Vagina (tissue), 2 donors: ENCODE measurements at regions not wholly inside any gene's neighbourhood (a gene's known extent, or its start where the extent isn't known, plus 50 kb on each side); places are given as distances from the start of the nearest gene placed in this dataset.

Experiments used
- DNase-seq, 2 donors: peaks; one replicate each; pipeline ENCODE4 v3.0.0-alpha.2; 2017; ENCODE audit errors: extremely low spot score in 2 of 2
- H3K27ac ChIP-seq: fragments of 200-600 bp; sonication (generic); one replicate; pipeline ENCODE4 v1.5.1; 2019
- H3K27me3 ChIP-seq: fragments of 200-600 bp; sonication (generic); one replicate; pipeline ENCODE4 v1.5.1; 2019
- H3K36me3 ChIP-seq, 2 donors: fragments of 200-600 bp; sonication (generic); one replicate each; pipeline ENCODE4 v1.5.1; 2017 to 2019
- H3K4me1 ChIP-seq: fragments of 200-600 bp; sonication (generic); one replicate; pipeline ENCODE4 v1.5.1; 2019
- H3K4me3 ChIP-seq, 2 donors: fragments of 200-600 bp; sonication (generic); 1 replicate in 1 of 2; 2 replicates in 1 of 2; pipeline ENCODE4 v1.5.1; 2016 to 2019
- H3K9me3 ChIP-seq: fragments of 200-600 bp; sonication (generic); one replicate; pipeline ENCODE4 v1.5.1; 2019
- CTCF ChIP-seq, 3 experiments: fragments of 450-650 bp in 2 of 3; fragments of 200-600 bp in 1 of 3; sonication (generic) in 1 of 3; IDR thresholded peaks; one replicate each; pipeline ENCODE4 v1.5.1; 2017 to 2019; ENCODE audit warnings: antibody characterized with exemption in 3 of 3, mild to moderate bottlenecking in 2 of 3, moderate library complexity in 2 of 3
- POLR2A ChIP-seq, 2 donors: fragments of 450-650 bp; IDR thresholded peaks; one replicate each; pipeline ENCODE4 v1.6.1; 2017; ENCODE audit warnings: antibody characterized with exemption in 2 of 2, mild to moderate bottlenecking in 2 of 2, moderate library complexity in 2 of 2
- POLR2AphosphoS5 ChIP-seq, 2 donors: sonication (generic); formaldehyde crosslinking; IDR thresholded peaks; one replicate each; pipeline ENCODE4 v1.9.0; 2017; ENCODE audit warnings: antibody characterized with exemption in 2 of 2, mild to moderate bottlenecking in 2 of 2, low read depth in 1 of 2; ENCODE audit not compliant: insufficient read depth in 1 of 2
- intact Hi-C: fragments of 100-400 bp; cut with DNase I; formaldehyde crosslinking; loops from one replicate; pipeline ENCODE4 v1.15.1; 2023

- intact Hi-C loops, result no loop called here
- H3K4me1 ChIP-seq, result no peaks in the 10 kb centered on the region
- no peaks in the 10 kb centered on the region for H3K27me3 ChIP-seq
- no peaks in the 10 kb centered on the region for H3K36me3 ChIP-seq
- TF ChIP-seq POLR2AphosphoS5 (IDR thresholded peaks at IDR 0.05; ENCODE audit: insufficient read depth in 1 of 2, low read depth in 1 of 2), result no peak
- TF ChIP-seq CTCF (IDR thresholded peaks at IDR 0.05), result no peak
- TF ChIP-seq POLR2A (IDR thresholded peaks at IDR 0.05), result no peak
- no peak for DNase-seq
- H3K9me3 ChIP-seq, result no peaks in the 10 kb centered on the region
- no peak overlapping the region for H3K27ac ChIP-seq
- no peak overlapping the region for H3K4me3 ChIP-seq
Observed at GRCh38 chr20:60628749-60629148, 623.3 kb upstream of the CDH4 start.

- DNase-seq, result peak in 1 of 2 donors; percentile 52
- no peaks in the 10 kb centered on the region for H3K9me3 ChIP-seq
- no peaks in the 10 kb centered on the region for H3K36me3 ChIP-seq
- H3K27me3 ChIP-seq, result no peaks in the 10 kb centered on the region
- no peaks in the 10 kb centered on the region for H3K4me1 ChIP-seq
- H3K4me3 ChIP-seq, result no peak overlapping the region
- TF ChIP-seq CTCF (IDR thresholded peaks at IDR 0.05) (no peak), POLR2AphosphoS5 (IDR thresholded peaks at IDR 0.05; ENCODE audit: insufficient read depth in 1 of 2, low read depth in 1 of 2) (no peak), POLR2A (IDR thresholded peaks at IDR 0.05) (no peak)
- intact Hi-C loops, result no loop called here
- H3K27ac ChIP-seq, result no peak overlapping the region
Observed at GRCh38 chr20:60629206-60629605, 622.9 kb upstream of the CDH4 start.

GRCh38 chr20:60630609-60631008 is 621.5 kb upstream of the CDH4 start:
- peak in 1 of 2 donors; percentile 82 for DNase-seq
- Histone ChIP-seq H3K36me3 (no peaks in the 10 kb centered on the region), H3K4me3 (no peak overlapping the region), H3K27ac (no peak overlapping the region), H3K27me3 (no peaks in the 10 kb centered on the region), H3K4me1 (no peaks in the 10 kb centered on the region), H3K9me3 (no peaks in the 10 kb centered on the region)
- TF ChIP-seq POLR2AphosphoS5 (IDR thresholded peaks at IDR 0.05; ENCODE audit: insufficient read depth in 1 of 2, low read depth in 1 of 2) (no peak), POLR2A (IDR thresholded peaks at IDR 0.05) (no peak)
- intact Hi-C loops, result no loop called here

GRCh38 chr20:60631585-60632287 is 620.3 kb upstream of the CDH4 start:
- intact Hi-C loops, result no loop called here
- no peaks in the 10 kb centered on the region for H3K4me1 ChIP-seq

More at GRCh38 chr20:60631585-60632287, 620.3 kb upstream of the CDH4 start:
- H3K4me3 ChIP-seq, result no peak overlapping the region
- no peak for TF ChIP-seq CTCF (IDR thresholded peaks at IDR 0.05)
- no peak for TF ChIP-seq POLR2AphosphoS5 (IDR thresholded peaks at IDR 0.05; ENCODE audit: insufficient read depth in 1 of 2, low read depth in 1 of 2)
- TF ChIP-seq POLR2A (IDR thresholded peaks at IDR 0.05), result no peak
- peak in 1 of 2 donors; percentile 0 for DNase-seq
- H3K27me3 ChIP-seq, result no peaks in the 10 kb centered on the region
- no peaks in the 10 kb centered on the region for H3K36me3 ChIP-seq
- H3K9me3 ChIP-seq, result no peaks in the 10 kb centered on the region
- H3K27ac ChIP-seq, result no peak overlapping the region
